Endothelial cell of umbilical vein (primary cell): ENCODE measurements at regions not wholly inside any gene's neighbourhood (a gene's known extent, or its start where the extent isn't known, plus 50 kb on each side); places are given as distances from the start of the nearest gene placed in this dataset.

Experiments used
- BruUV-seq: library from RNA; stranded (reverse); fragments of 400-500 nt; replicated peaks from 2 replicates; lab custom pipeline; 2021; lab: Mats Ljungman, UMichigan
- CTCF ChIA-PET: fragments of 300-600, 350-600 bp; sonication (Branson Sonifier 250); formaldehyde crosslinking; loops from one replicate; lab custom pipeline; 2021; ENCODE audit warnings: antibody characterized with exemption, inconsistent platforms; lab: Charles Lee
- POLR2A ChIA-PET: fragments of 300-600, 350-600 bp; sonication (Branson Sonifier 250); formaldehyde crosslinking; loops from one replicate; lab custom pipeline; 2021; ENCODE audit warnings: antibody characterized with exemption, inconsistent platforms; lab: Charles Lee
- DNase-seq: peaks from one replicate; pipeline ENCODE4 v3.0.0-alpha.2; 2011; ENCODE audit warnings: low read depth, low spot score
- FAIRE-seq: peaks from 2 replicates; lab custom pipeline; 2011; peaks lifted over from hg19 to GRCh38; lab: Jason Lieb, UNC
- H2AFZ ChIP-seq: 2 replicates; pipeline ENCODE4 v1.6.0; 2012; ENCODE audit warnings: low read depth, low read length, control low read depth, inconsistent platforms
- H3K27ac ChIP-seq: 2 replicates; pipeline ENCODE4 v1.5.1; 2011; ENCODE audit warnings: low read depth, mild to moderate bottlenecking, control low read depth, low read length, moderate library complexity; ENCODE audit not compliant: insufficient read depth
- H3K27me3 ChIP-seq, 2 experiments: 2 replicates each; pipeline versions ENCODE4 v1.6.0 to v1.6.1; 2011; ENCODE audit warnings: low read length in 2 of 2, mixed read lengths in 1 of 2; ENCODE audit not compliant: control insufficient read depth in 2 of 2, insufficient read depth in 2 of 2
- H3K36me3 ChIP-seq, 2 experiments: 2 replicates in 1 of 2; 3 replicates in 1 of 2; pipeline ENCODE4 v1.5.1; 2011; ENCODE audit warnings: low read length in 2 of 2, mild to moderate bottlenecking in 1 of 2, moderate library complexity in 1 of 2; ENCODE audit not compliant: control insufficient read depth in 2 of 2, insufficient read depth in 2 of 2; ENCODE audit errors: extremely low read depth in 1 of 2
- H3K4me1 ChIP-seq: 3 replicates; pipeline ENCODE4 v1.5.1; 2011; ENCODE audit warnings: mild to moderate bottlenecking, low read length; ENCODE audit not compliant: control insufficient read depth, insufficient read depth; ENCODE audit errors: extremely low read depth
- H3K4me2 ChIP-seq: 2 replicates; pipeline ENCODE4 v1.6.1; 2011; ENCODE audit warnings: low read length, control low read depth, mixed read lengths; ENCODE audit not compliant: insufficient read depth
- H3K4me3 ChIP-seq, 3 experiments: fragments of 200-600 bp in 1 of 3; sonication (generic), shearing (Covaris generic) in 1 of 3; replicated peaks in 1 of 3; 2 replicates each; pipeline ENCODE4 v1.5.1; 2011 to 2016; ENCODE audit warnings: control low read depth in 3 of 3, low read length in 3 of 3, mild to moderate bottlenecking in 2 of 3, inconsistent platforms in 1 of 3, low read depth in 1 of 3, moderate library complexity in 1 of 3; ENCODE audit not compliant: insufficient read depth in 1 of 3
- H3K79me2 ChIP-seq: 2 replicates; pipeline ENCODE4 v1.6.0; 2012; ENCODE audit warnings: low read length, inconsistent platforms; ENCODE audit not compliant: control insufficient read depth, insufficient read depth
- H3K9ac ChIP-seq: replicated peaks from 2 replicates; pipeline ENCODE3; 2011; ENCODE audit warnings: low read length, control low read depth; ENCODE audit not compliant: insufficient read depth; ENCODE audit errors: extremely low read depth
- H3K9me1 ChIP-seq: replicated peaks from 3 replicates; pipeline ENCODE4 v1.6.0; 2011; ENCODE audit warnings: mild to moderate bottlenecking, low read length; ENCODE audit not compliant: control insufficient read depth, insufficient read depth; ENCODE audit errors: extremely low read depth
- H3K9me3 ChIP-seq: replicated peaks from 2 replicates; pipeline ENCODE4 v1.5.1; 2012; ENCODE audit warnings: low read length, inconsistent platforms; ENCODE audit not compliant: control insufficient read depth, insufficient read depth
- H4K20me1 ChIP-seq: replicated peaks from 2 replicates; pipeline ENCODE3; 2011; ENCODE audit warnings: mild to moderate bottlenecking, low read length; ENCODE audit not compliant: control insufficient read depth, insufficient read depth; ENCODE audit errors: extremely low read depth
- CTCF ChIP-seq, 2 donors: IDR thresholded peaks; 1 replicate in 1 of 2; 2 replicates in 1 of 2; pipeline ENCODE4 v1.5.1; 2011; ENCODE audit warnings: low read length in 2 of 2, mild to moderate bottlenecking in 2 of 2, moderate library complexity in 2 of 2, control low read depth in 1 of 2, inconsistent platforms in 1 of 2, low read depth in 1 of 2; ENCODE audit not compliant: insufficient read depth in 1 of 2; ENCODE audit errors: extremely low read depth in 1 of 2
- EZH2 ChIP-seq: IDR thresholded peaks from 2 replicates; pipeline ENCODE4 v1.6.1; 2012; ENCODE audit warnings: borderline replicate concordance, low read depth, mild to moderate bottlenecking, moderate library complexity, low read length, inconsistent platforms; ENCODE audit not compliant: severe bottlenecking
- FOS ChIP-seq: IDR thresholded peaks from 2 replicates; pipeline ENCODE4 v1.6.1; 2011; ENCODE audit warnings: mild to moderate bottlenecking, low read length, moderate library complexity, borderline replicate concordance; ENCODE audit not compliant: insufficient read depth
- GATA2 ChIP-seq: IDR thresholded peaks from 2 replicates; pipeline ENCODE4 v1.7.0; 2011; ENCODE audit warnings: low read depth, mild to moderate bottlenecking, moderate library complexity, mixed read lengths, low read length; ENCODE audit not compliant: insufficient read length, insufficient read depth
- JUN ChIP-seq: IDR thresholded peaks from 2 replicates; pipeline ENCODE4 v1.6.1; 2011; ENCODE audit warnings: borderline replicate concordance, low read depth; ENCODE audit not compliant: insufficient read length, insufficient read depth
- MAX ChIP-seq: IDR thresholded peaks from 2 replicates; pipeline ENCODE4 v1.6.1; 2011; ENCODE audit not compliant: insufficient read depth, insufficient read length
- MYC ChIP-seq: IDR thresholded peaks from one replicate; pipeline ENCODE4 v1.6.1; 2011; ENCODE audit warnings: mild to moderate bottlenecking, low read depth, low read length
- POLR2A ChIP-seq: IDR thresholded peaks from 2 replicates; pipeline ENCODE4 v1.6.1; 2012; ENCODE audit warnings: low read depth, mild to moderate bottlenecking, control low read depth, low read length
- POLR2AphosphoS5 ChIP-seq: IDR thresholded peaks from 2 replicates; pipeline ENCODE4 v1.6.1; 2012; ENCODE audit warnings: low read depth, mild to moderate bottlenecking, control low read depth, low read length, moderate library complexity; ENCODE audit not compliant: insufficient read depth
- dilution Hi-C: fragments of 300-500 bp; cut with MboI; formaldehyde crosslinking; loops from one replicate; pipeline ENCODE4 v1.15.0; 2019; ENCODE audit warnings: low sequenced_read_pairs; ENCODE audit not compliant: extremely low pct_ligation_motif_present
- intact Hi-C: fragments of 100-400 bp; cut with micrococcal nuclease; formaldehyde crosslinking; loops from one replicate; pipeline ENCODE4 v1.10.0; 2022

GRCh38 chr16:85283305-85284050 lies 171.2 kb upstream of the CIBAR2 start:
- Histone ChIP-seq H3K9me3 (no peaks in the 10 kb centered on the region), H3K4me2 (no peak overlapping the region), H3K4me1 (no peaks in the 10 kb centered on the region), H3K36me3 (no peaks in the 10 kb centered on the region), H3K27ac (no peak overlapping the region), H3K9me1 (no peaks in the 10 kb centered on the region), H2AFZ (no peak overlapping the region), H3K27me3 (no peaks in the 10 kb centered on the region), H3K9ac (no peak overlapping the region), H3K4me3 (no peak overlapping the region), H4K20me1 (no peaks in the 10 kb centered on the region), H3K79me2 (no peaks in the 10 kb centered on the region)
- TF ChIP-seq GATA2 (no peak), POLR2AphosphoS5 (no peak), EZH2 (no peak), MAX (no peak), FOS (no peak), CTCF (IDR thresholded peaks at IDR 0.05; ENCODE audit: extremely low read depth in 1 of 2, insufficient read depth in 1 of 2, low read depth in 1 of 2, low read length in 2 of 2) (no peak), MYC (no peak), POLR2A (no peak), JUN (no peak)
- no TSS peak for BruUV-seq
- ChIA-PET CTCF (interaction anchor here (1.7 to 3.1 kb wide), 3 partner anchors 9 to 168 kb away, joined by 5 to 13 read pairs (median 8); no protein-coding TSS in a partner anchor), POLR2A (no interaction called here)
- dilution Hi-C loops: no loop called here
- intact Hi-C loops: no loop called here
- DNase-seq (no peak), FAIRE-seq (no peak)
